GM12878 (cell line): ENCODE measurements at regions not wholly inside any gene's neighbourhood (a gene's known extent, or its start where the extent isn't known, plus 50 kb on each side); places are given as distances from the start of the nearest gene placed in this dataset.

ENCODE experiments used
- ATAC-seq: fragments of 200-7000 bp; cut with Tn5 transposase; 3 replicates; pipeline ENCODE4 v1.9.1; 2020; ENCODE audit warnings: mild to moderate bottlenecking, moderate library complexity
- BruUV-seq: library from RNA; stranded (reverse); fragments of 400-500 nt; replicated peaks from 2 replicates; lab custom pipeline; 2021; lab: Mats Ljungman, UMichigan
- CTCF ChIA-PET: fragments of 300-600 bp; sonication (Branson Sonifier 250); formaldehyde crosslinking; extraction: SDS; loops from one replicate; lab custom pipeline; 2021; ENCODE audit warnings: inconsistent platforms; lab: Yijun Ruan, JAX
- POLR2A ChIA-PET: fragments of 350-600 bp; formaldehyde crosslinking; extraction: SDS; loops from one replicate; lab custom pipeline; 2021; ENCODE audit warnings: inconsistent platforms; lab: Charles Lee
- RAD21 ChIA-PET: fragments of 300-600 bp; sonication (Branson Sonifier 250); formaldehyde crosslinking; loops from one replicate; lab custom pipeline; 2023; ENCODE audit warnings: antibody characterized with exemption; ENCODE audit not compliant: unreplicated experiment; lab: Charles Lee
- SMC1A ChIA-PET: fragments of 300-600 bp; sonication (Branson Sonifier 250); formaldehyde crosslinking; loops from one replicate; lab custom pipeline; 2023; ENCODE audit not compliant: unreplicated experiment, uncharacterized antibody; lab: Charles Lee
- DNase-seq: peaks from one replicate; pipeline ENCODE4 v3.0.0-alpha.2; 2011; ENCODE audit warnings: low read depth, low spot score
- FAIRE-seq: peaks from 3 replicates; lab custom pipeline; 2011; peaks lifted over from hg19 to GRCh38; lab: Jason Lieb, UNC
- H2AFZ ChIP-seq: 2 replicates; pipeline ENCODE4 v1.6.0; 2011; ENCODE audit warnings: low read depth, low read length, control low read depth; ENCODE audit not compliant: control insufficient read depth
- H3K27ac ChIP-seq: 2 replicates; pipeline ENCODE4 v1.5.1; 2011; ENCODE audit warnings: control low read depth; ENCODE audit not compliant: control insufficient read depth, insufficient read depth
- H3K27me3 ChIP-seq, 2 experiments: replicated peaks in 1 of 2; 2 replicates each; pipeline versions ENCODE4 v1.6.0 to v1.6.1; 2011; ENCODE audit warnings: low read length in 1 of 2; ENCODE audit not compliant: control insufficient read depth in 2 of 2, insufficient read depth in 2 of 2
- H3K36me3 ChIP-seq, 2 experiments: 2 replicates each; pipeline ENCODE4 v1.5.1; 2011; ENCODE audit warnings: low read length in 1 of 2; ENCODE audit not compliant: control insufficient read depth in 2 of 2, insufficient read depth in 2 of 2
- H3K4me1 ChIP-seq: 2 replicates; pipeline ENCODE4 v1.6.1; 2011; ENCODE audit warnings: mild to moderate bottlenecking, low read length, moderate library complexity, mixed read lengths; ENCODE audit not compliant: control insufficient read depth, insufficient read depth
- H3K4me2 ChIP-seq: 2 replicates; pipeline ENCODE4 v1.6.0; 2011; ENCODE audit warnings: control low read depth; ENCODE audit not compliant: control insufficient read depth, insufficient read depth
- H3K4me3 ChIP-seq: fragments of 200-600 bp; sonication (generic); 2 replicates; pipeline ENCODE4 v1.5.1; 2016
- H3K79me2 ChIP-seq: 2 replicates; pipeline ENCODE4 v1.6.0; 2011; ENCODE audit warnings: low read length; ENCODE audit not compliant: control insufficient read depth, insufficient read depth
- H3K9ac ChIP-seq: 2 replicates; pipeline ENCODE4 v1.8.0; 2011; ENCODE audit warnings: low read length, control low read depth, mixed read lengths; ENCODE audit not compliant: control insufficient read depth, insufficient read depth
- H3K9me3 ChIP-seq: replicated peaks from 3 replicates; pipeline ENCODE4 v1.5.1; 2011; ENCODE audit warnings: mild to moderate bottlenecking, low read length; ENCODE audit not compliant: control insufficient read depth, insufficient read depth
- H4K20me1 ChIP-seq: 2 replicates; pipeline ENCODE4 v1.6.0; 2011; ENCODE audit not compliant: control insufficient read depth, insufficient read depth
- BCL11A ChIP-seq: IDR thresholded peaks from 2 replicates; pipeline ENCODE4 v1.6.1; 2011; ENCODE audit warnings: low read depth, low read length
- CHD1 ChIP-seq: IDR thresholded peaks from 2 replicates; pipeline ENCODE4 v1.6.1; 2012; ENCODE audit warnings: low read depth, low read length, improper control_type of control experiment
- MEF2A ChIP-seq: IDR thresholded peaks from 2 replicates; pipeline ENCODE4 v1.6.1; 2011; ENCODE audit warnings: low read depth, mild to moderate bottlenecking, low read length, moderate library complexity; ENCODE audit not compliant: insufficient read depth
- NRF1 ChIP-seq: conservative IDR thresholded peaks from 2 replicates; pipeline ENCODE4 v1.6.1; 2011; ENCODE audit warnings: mild to moderate bottlenecking, low read depth, low read length, improper control_type of control experiment
- PAX5 ChIP-seq: IDR thresholded peaks from 2 replicates; pipeline ENCODE4 v1.6.1; 2011; ENCODE audit warnings: low read depth, low read length, borderline replicate concordance
- POLR2A ChIP-seq: IDR thresholded peaks from 2 replicates; pipeline ENCODE4 v1.6.1; 2011; ENCODE audit warnings: low read depth, mild to moderate bottlenecking, low read length
- POU2F2 ChIP-seq: IDR thresholded peaks from 3 replicates; pipeline ENCODE4 v1.6.1; 2011; ENCODE audit warnings: low read depth, mild to moderate bottlenecking, low read length, borderline replicate concordance
- SREBF2 ChIP-seq: IDR thresholded peaks from 2 replicates; pipeline ENCODE4 v1.6.1; 2012; ENCODE audit warnings: mild to moderate bottlenecking, low read length
- STAT1 ChIP-seq: fragments of 450-650 bp; conservative IDR thresholded peaks from 2 replicates; pipeline ENCODE4 v1.6.1; 2014; ENCODE audit warnings: antibody characterized with exemption, mild to moderate bottlenecking
- SUZ12 ChIP-seq: fragments of 200-600 bp; sonication (generic); IDR thresholded peaks from one replicate; pipeline ENCODE4 v1.6.1; 2018; ENCODE audit warnings: antibody characterized with exemption, mild to moderate bottlenecking; ENCODE audit not compliant: unreplicated experiment
- USF1 ChIP-seq: IDR thresholded peaks from 2 replicates; pipeline ENCODE4 v1.6.1; 2011; ENCODE audit warnings: borderline replicate concordance, low read depth, mild to moderate bottlenecking, moderate library complexity, mixed read lengths, low read length; ENCODE audit not compliant: insufficient read depth; ENCODE audit errors: extremely low read length
- ZNF217 ChIP-seq: fragments of 450-650 bp; IDR thresholded peaks from 2 replicates; pipeline ENCODE4 v1.6.1; 2017; ENCODE audit warnings: antibody characterized with exemption, mild to moderate bottlenecking
- ZNF24 ChIP-seq: fragments of 450-650 bp; IDR thresholded peaks from 2 replicates; pipeline ENCODE4 v1.6.1; 2017; ENCODE audit warnings: antibody characterized with exemption, mild to moderate bottlenecking
- WGBS: methylation state at CpG from one replicate; pipeline ENCODE4 v1.1.6; 2016; ENCODE audit warnings: low lambda C conversion rate; ENCODE audit not compliant: insufficient replicate concordance, insufficient coverage; ENCODE audit errors: missing lambda C conversion rate; 5-methylcytosine and 5-hydroxymethylcytosine counted together
- in situ Hi-C: fragments of 300-500 bp; cut with MboI; formaldehyde crosslinking; loops from 9 replicates; pipeline ENCODE4 v1.14.3; 2018; ENCODE audit warnings: mixed read lengths
- intact Hi-C: fragments of 100-400 bp; cut with micrococcal nuclease; formaldehyde crosslinking; loops from one replicate; pipeline ENCODE4 v1.14.2; 2022; ENCODE audit not compliant: unreplicated experiment
- TF ChIP-seq, protein P1 (sequence below): fragments of 450-650 bp; IDR thresholded peaks from 2 replicates; pipeline ENCODE4 v1.6.1; 2016; ENCODE audit warnings: mild to moderate bottlenecking

DNA sequence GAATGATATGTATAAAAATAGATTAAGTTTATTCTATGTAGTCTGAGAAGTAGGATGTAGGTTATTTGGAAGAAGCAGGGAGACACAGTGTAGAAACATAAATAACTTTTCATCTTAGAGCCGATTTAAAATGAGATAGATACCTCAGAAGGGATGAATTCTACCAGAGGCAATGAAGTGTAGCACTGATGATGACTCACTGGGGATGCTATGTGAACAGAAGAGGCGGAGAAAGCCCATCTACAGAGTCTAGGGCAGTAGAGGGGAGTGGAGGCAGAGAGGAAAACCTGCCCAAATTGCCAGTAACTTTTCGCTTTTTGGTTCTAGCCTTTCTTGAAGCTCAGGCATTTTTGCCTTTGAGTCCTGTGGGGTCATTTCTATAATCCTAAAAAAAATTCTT is 451.8 kb downstream of the ATP23 start (continued):
- TF ChIP-seq POU2F2: no peak
- no peak for TF ChIP-seq USF1
- TF ChIP-seq STAT1: no peak
- no peak for TF ChIP-seq SREBF2

DNA sequence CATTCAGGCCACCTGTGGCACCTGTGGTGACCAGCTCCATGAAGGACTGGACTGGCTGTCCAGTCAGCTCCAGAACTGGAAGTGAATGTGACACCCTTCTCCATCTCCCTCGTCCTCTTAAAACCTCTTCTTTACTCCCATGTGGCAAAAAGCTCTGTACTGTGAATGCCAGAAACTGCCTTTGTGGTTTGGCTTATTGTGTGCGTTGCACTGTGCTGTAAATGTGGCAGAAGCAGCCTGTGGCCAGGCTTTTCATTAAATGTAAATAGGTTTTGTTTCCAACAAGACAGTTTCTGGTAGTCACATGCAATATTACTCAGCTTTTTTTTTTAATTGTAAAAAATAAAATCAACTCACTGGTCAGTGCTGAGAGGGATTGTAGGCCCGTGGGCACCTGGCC is 453.7 kb downstream of the ATP23 start:
- Histone ChIP-seq H3K4me2 (no peak overlapping the region), H3K9ac (no peak overlapping the region), H3K4me1 (no peaks in the 10 kb centered on the region), H3K4me3 (no peak overlapping the region), H3K36me3 (no peaks in the 10 kb centered on the region), H3K9me3 (no peaks in the 10 kb centered on the region), H3K27me3 (no peaks in the 10 kb centered on the region), H3K27ac (no peak overlapping the region), H4K20me1 (no peaks in the 10 kb centered on the region), H3K79me2 (no peaks in the 10 kb centered on the region), H2AFZ (no peak overlapping the region)
- RAD21 ChIA-PET: no interaction called here
- BruUV-seq: no TSS peak
- CTCF ChIA-PET: interaction anchor here (0.5 kb wide), 1 partner anchor 503 kb away, joined by 3 read pairs; no protein-coding TSS in a partner anchor
- ATAC-seq (no peak), DNase-seq (no peak), FAIRE-seq (no peak)
- intact Hi-C loops (no loop called here), in situ Hi-C loops (no loop called here)
- WGBS: 10% methylated on average over 3 of the region's 3 CpGs
- POLR2A ChIA-PET: no interaction called here
- SMC1A ChIA-PET: no interaction called here
- TF ChIP-seq PAX5 (no peak), ZNF24 (no peak), MEF2A (no peak), ZNF217 (no peak), CHD1 (no peak), BCL11A (no peak), SUZ12 (no peak), POLR2A (no peak), NRF1 (no peak)
- TF ChIP-seq, protein P1, sequence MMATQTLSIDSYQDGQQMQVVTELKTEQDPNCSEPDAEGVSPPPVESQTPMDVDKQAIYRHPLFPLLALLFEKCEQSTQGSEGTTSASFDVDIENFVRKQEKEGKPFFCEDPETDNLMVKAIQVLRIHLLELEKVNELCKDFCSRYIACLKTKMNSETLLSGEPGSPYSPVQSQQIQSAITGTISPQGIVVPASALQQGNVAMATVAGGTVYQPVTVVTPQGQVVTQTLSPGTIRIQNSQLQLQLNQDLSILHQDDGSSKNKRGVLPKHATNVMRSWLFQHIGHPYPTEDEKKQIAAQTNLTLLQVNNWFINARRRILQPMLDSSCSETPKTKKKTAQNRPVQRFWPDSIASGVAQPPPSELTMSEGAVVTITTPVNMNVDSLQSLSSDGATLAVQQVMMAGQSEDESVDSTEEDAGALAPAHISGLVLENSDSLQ: no peak
